ENCODE measurements at regions not wholly inside any gene's neighbourhood (a gene's known extent, or its start where the extent isn't known, plus 50 kb on each side); places are given as distances from the start of the nearest gene placed in this dataset.

DNA sequence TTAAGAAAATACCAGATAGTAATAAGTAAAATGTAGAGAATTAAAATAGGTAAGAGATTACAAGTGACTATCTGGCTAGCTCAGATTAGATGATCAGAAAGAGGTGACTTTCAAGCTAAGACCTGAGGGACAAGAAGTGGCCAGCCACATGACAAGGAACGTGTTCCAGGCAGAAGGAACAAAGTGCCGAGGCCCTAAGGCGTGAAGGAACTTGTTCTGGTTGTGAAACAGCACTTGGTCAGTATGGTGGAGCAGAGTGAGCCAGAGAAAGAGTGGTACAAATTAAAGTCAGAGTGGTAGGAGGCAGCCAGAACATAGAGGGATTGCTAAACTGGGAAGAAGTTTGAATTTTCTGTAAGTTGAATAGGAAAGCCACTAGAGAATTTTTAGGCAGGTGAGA, 73.6 kb downstream of the ADRB2 start:
- no peaks in the 10 kb centered on the region for H3K9me3 ChIP-seq
- WGBS (ENCODE audit: insufficient coverage, low coverage, low lambda C conversion rate, missing lambda C conversion rate) = 59% methylated on average over 3 of the region's 3 CpGs
- peaks cover 0 to 10% (median 0%) of the 10 kb centered on the region in 4 donors for H3K4me1 ChIP-seq
- no peaks in the 10 kb centered on the region for H3K27me3 ChIP-seq
- H3K4me3 ChIP-seq = no peak overlapping the region
- TF ChIP-seq, protein P1, sequence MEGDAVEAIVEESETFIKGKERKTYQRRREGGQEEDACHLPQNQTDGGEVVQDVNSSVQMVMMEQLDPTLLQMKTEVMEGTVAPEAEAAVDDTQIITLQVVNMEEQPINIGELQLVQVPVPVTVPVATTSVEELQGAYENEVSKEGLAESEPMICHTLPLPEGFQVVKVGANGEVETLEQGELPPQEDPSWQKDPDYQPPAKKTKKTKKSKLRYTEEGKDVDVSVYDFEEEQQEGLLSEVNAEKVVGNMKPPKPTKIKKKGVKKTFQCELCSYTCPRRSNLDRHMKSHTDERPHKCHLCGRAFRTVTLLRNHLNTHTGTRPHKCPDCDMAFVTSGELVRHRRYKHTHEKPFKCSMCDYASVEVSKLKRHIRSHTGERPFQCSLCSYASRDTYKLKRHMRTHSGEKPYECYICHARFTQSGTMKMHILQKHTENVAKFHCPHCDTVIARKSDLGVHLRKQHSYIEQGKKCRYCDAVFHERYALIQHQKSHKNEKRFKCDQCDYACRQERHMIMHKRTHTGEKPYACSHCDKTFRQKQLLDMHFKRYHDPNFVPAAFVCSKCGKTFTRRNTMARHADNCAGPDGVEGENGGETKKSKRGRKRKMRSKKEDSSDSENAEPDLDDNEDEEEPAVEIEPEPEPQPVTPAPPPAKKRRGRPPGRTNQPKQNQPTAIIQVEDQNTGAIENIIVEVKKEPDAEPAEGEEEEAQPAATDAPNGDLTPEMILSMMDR (IDR thresholded peaks at IDR 0.05) = no peak
- no peak for TF ChIP-seq POLR2A (IDR thresholded peaks at IDR 0.05)
- intact Hi-C loops (cut with DNase I) = no loop called here
- no peak for ATAC-seq
- H3K36me3 ChIP-seq = no peaks in the 10 kb centered on the region
- no peak overlapping the region for H3K27ac ChIP-seq
- DNase-seq = no peak

DNA sequence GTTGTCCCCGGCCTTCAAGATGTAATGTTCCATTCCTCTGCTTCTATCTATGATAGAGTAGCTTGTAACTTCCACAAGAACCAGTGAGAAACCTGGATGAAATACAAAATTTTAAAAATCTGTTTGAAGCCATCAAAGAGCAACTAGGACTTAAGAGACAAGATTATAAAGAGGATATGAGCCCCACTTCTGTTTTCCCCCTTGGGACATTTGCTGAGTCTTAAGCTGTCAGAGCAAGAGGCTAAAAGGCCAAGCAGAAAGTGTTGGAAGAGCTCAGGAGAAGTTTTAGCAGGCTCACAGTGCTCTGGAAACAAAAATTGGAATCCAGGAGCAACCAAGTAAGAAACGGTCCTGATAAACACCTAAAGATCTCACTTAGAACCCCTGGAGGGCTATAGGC, 76.1 kb downstream of the ADRB2 start:
- Histone ChIP-seq H3K4me3 (no peak overlapping the region), H3K9me3 (no peaks in the 10 kb centered on the region), H3K27me3 (no peaks in the 10 kb centered on the region), H3K36me3 (no peaks in the 10 kb centered on the region), H3K4me1 (peaks cover 0 to 21% (median 0%) of the 10 kb centered on the region in 4 donors), H3K27ac (no peak overlapping the region)
- TF ChIP-seq, protein P1 (IDR thresholded peaks at IDR 0.05) = no peak
- TF ChIP-seq POLR2A (IDR thresholded peaks at IDR 0.05) = no peak
- WGBS (ENCODE audit: insufficient coverage, low coverage, low lambda C conversion rate, missing lambda C conversion rate) = 60% methylated on average over 1 of the region's 2 CpGs
- no peak for ATAC-seq
- intact Hi-C loops (cut with DNase I) = no loop called here
- no peak for DNase-seq

DNA sequence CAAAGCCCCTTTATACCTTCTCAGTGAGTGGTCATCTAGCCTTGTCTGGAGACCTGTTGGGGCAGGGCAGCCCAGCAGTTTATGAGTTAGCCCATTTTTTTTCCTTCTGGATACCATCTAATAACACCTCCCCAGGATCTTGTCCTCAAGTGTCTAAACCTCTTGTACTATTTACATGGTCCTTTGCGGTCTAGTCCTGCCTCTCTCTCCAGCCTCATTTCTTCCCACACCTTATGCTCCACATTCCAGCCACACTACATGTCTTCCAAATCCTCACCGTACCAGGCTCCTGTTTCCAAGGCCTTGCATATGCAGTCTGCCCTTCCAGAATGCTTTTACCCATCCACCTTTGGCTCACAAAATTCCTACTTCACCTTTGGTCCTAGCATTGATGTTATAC, 77.2 kb downstream of the ADRB2 start:
- no peaks in the 10 kb centered on the region for H3K36me3 ChIP-seq
- H3K4me1 ChIP-seq = peaks cover 0 to 21% (median 0%) of the 10 kb centered on the region in 4 donors
- ATAC-seq (no peak), DNase-seq (no peak)
- H3K27me3 ChIP-seq = no peaks in the 10 kb centered on the region
- no peak overlapping the region for H3K4me3 ChIP-seq
- intact Hi-C loops (cut with DNase I) = no loop called here
- 82% methylated on average over 2 of the region's 2 CpGs for WGBS (ENCODE audit: insufficient coverage, low coverage, low lambda C conversion rate, missing lambda C conversion rate)
- H3K27ac ChIP-seq = no peak overlapping the region
- TF ChIP-seq, protein P1 (IDR thresholded peaks at IDR 0.05) = no peak
- no peak for TF ChIP-seq POLR2A (IDR thresholded peaks at IDR 0.05)
- H3K9me3 ChIP-seq = no peaks in the 10 kb centered on the region

DNA sequence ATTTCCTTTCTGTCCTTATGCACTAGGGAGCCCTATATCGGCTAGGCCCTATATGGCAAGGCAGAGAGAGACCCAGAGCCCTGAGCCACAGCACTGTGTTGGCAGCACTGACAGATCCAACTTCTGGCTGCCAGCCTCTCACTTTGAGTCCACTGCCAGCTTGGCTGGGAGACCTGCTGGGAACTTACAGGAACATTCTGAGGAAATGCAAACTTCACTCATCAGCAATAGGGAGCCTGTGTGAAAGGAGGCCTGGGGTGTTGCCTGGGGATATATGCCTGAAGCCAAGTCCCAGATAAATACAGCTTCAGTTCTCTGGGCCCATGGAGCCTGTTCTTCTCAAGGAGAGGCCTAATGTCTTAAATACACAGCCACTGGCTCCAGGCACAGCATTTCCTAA, 78.0 kb downstream of the ADRB2 start:
- Histone ChIP-seq H3K27ac (peak overlapping the region in 1 of 3 donors; percentile 64), H3K4me1 (peaks cover 0 to 29% (median 0%) of the 10 kb centered on the region in 4 donors), H3K9me3 (no peaks in the 10 kb centered on the region), H3K27me3 (no peaks in the 10 kb centered on the region), H3K36me3 (no peaks in the 10 kb centered on the region), H3K4me3 (no peak overlapping the region)
- DNase-seq (peak; percentile 48 to 79 (median 78)), ATAC-seq (peak; percentile 84 to 95 (median 88))
- no peak for TF ChIP-seq POLR2A (IDR thresholded peaks at IDR 0.05)
- TF ChIP-seq, protein P1 (IDR thresholded peaks at IDR 0.05) = no peak
- WGBS (ENCODE audit: insufficient coverage, low coverage, low lambda C conversion rate, missing lambda C conversion rate) = 89% methylated on average over 1 of the region's 1 CpG
- intact Hi-C loops (cut with DNase I) = no loop called here

DNA sequence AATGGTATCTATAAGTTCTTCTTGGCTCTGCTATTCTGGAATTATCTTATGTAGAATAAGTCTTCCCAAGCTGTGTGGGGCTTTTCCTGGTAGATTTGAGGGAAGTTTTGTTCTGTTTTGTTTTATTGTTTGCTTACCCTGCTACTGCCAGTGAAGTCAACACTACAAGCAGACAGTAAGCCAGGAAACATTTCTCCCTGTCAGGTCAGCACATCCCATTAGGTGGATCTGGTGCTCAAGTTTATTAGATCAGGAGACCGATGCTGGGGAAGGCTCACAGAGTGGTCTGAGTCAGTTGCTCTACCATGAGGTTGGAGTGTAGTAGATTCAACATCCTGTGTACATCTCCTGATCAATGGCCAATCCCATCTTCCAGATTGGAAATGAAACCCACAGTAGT, 79.1 kb downstream of the ADRB2 start:
- no peak for DNase-seq
- Histone ChIP-seq H3K27ac (peak overlapping the region in 1 of 3 donors; percentile 64), H3K4me3 (no peak overlapping the region), H3K4me1 (peaks cover 0 to 29% (median 0%) of the 10 kb centered on the region in 4 donors), H3K9me3 (no peaks in the 10 kb centered on the region), H3K36me3 (no peaks in the 10 kb centered on the region), H3K27me3 (no peaks in the 10 kb centered on the region)
- no CpG with 5 or more reads among the region's 1 CpG for WGBS (ENCODE audit: insufficient coverage, low coverage, low lambda C conversion rate, missing lambda C conversion rate)
- TF ChIP-seq, protein P1 (IDR thresholded peaks at IDR 0.05) = no peak
- no peak for TF ChIP-seq POLR2A (IDR thresholded peaks at IDR 0.05)
- peak; percentile 54 to 76 (median 68) for ATAC-seq
- intact Hi-C loops (cut with DNase I) = no loop called here

All from right lobe of liver (tissue), 6 donors.